GM12878 (cell line): ENCODE measurements at regions not wholly inside any gene's neighbourhood (a gene's known extent, or its start where the extent isn't known, plus 50 kb on each side); places are given as distances from the start of the nearest gene placed in this dataset.

Experiments used
- ATAC-seq: fragments of 200-7000 bp; cut with Tn5 transposase; 3 replicates; pipeline ENCODE4 v1.9.1; 2020; ENCODE audit warnings: mild to moderate bottlenecking, moderate library complexity
- BruUV-seq: library from RNA; stranded (reverse); fragments of 400-500 nt; replicated peaks from 2 replicates; lab custom pipeline; 2021; lab: Mats Ljungman, UMichigan
- CTCF ChIA-PET: fragments of 300-600 bp; sonication (Branson Sonifier 250); formaldehyde crosslinking; extraction: SDS; loops from one replicate; lab custom pipeline; 2021; ENCODE audit warnings: inconsistent platforms; lab: Yijun Ruan, JAX
- POLR2A ChIA-PET: fragments of 350-600 bp; formaldehyde crosslinking; extraction: SDS; loops from one replicate; lab custom pipeline; 2021; ENCODE audit warnings: inconsistent platforms; lab: Charles Lee
- RAD21 ChIA-PET: fragments of 300-600 bp; sonication (Branson Sonifier 250); formaldehyde crosslinking; loops from one replicate; lab custom pipeline; 2023; ENCODE audit warnings: antibody characterized with exemption; ENCODE audit not compliant: unreplicated experiment; lab: Charles Lee
- SMC1A ChIA-PET: fragments of 300-600 bp; sonication (Branson Sonifier 250); formaldehyde crosslinking; loops from one replicate; lab custom pipeline; 2023; ENCODE audit not compliant: unreplicated experiment, uncharacterized antibody; lab: Charles Lee
- DNase-seq: peaks from one replicate; pipeline ENCODE4 v3.0.0-alpha.2; 2011; ENCODE audit warnings: low read depth, low spot score
- FAIRE-seq: peaks from 3 replicates; lab custom pipeline; 2011; peaks lifted over from hg19 to GRCh38; lab: Jason Lieb, UNC
- H2AFZ ChIP-seq: 2 replicates; pipeline ENCODE4 v1.6.0; 2011; ENCODE audit warnings: low read depth, low read length, control low read depth; ENCODE audit not compliant: control insufficient read depth
- H3K27ac ChIP-seq: 2 replicates; pipeline ENCODE4 v1.5.1; 2011; ENCODE audit warnings: control low read depth; ENCODE audit not compliant: control insufficient read depth, insufficient read depth
- H3K27me3 ChIP-seq, 2 experiments: replicated peaks in 1 of 2; 2 replicates each; pipeline versions ENCODE4 v1.6.0 to v1.6.1; 2011; ENCODE audit warnings: low read length in 1 of 2; ENCODE audit not compliant: control insufficient read depth in 2 of 2, insufficient read depth in 2 of 2
- H3K36me3 ChIP-seq, 2 experiments: 2 replicates each; pipeline ENCODE4 v1.5.1; 2011; ENCODE audit warnings: low read length in 1 of 2; ENCODE audit not compliant: control insufficient read depth in 2 of 2, insufficient read depth in 2 of 2
- H3K4me1 ChIP-seq: 2 replicates; pipeline ENCODE4 v1.6.1; 2011; ENCODE audit warnings: mild to moderate bottlenecking, low read length, moderate library complexity, mixed read lengths; ENCODE audit not compliant: control insufficient read depth, insufficient read depth
- H3K4me2 ChIP-seq: 2 replicates; pipeline ENCODE4 v1.6.0; 2011; ENCODE audit warnings: control low read depth; ENCODE audit not compliant: control insufficient read depth, insufficient read depth
- H3K4me3 ChIP-seq: fragments of 200-600 bp; sonication (generic); 2 replicates; pipeline ENCODE4 v1.5.1; 2016
- H3K79me2 ChIP-seq: 2 replicates; pipeline ENCODE4 v1.6.0; 2011; ENCODE audit warnings: low read length; ENCODE audit not compliant: control insufficient read depth, insufficient read depth
- H3K9ac ChIP-seq: 2 replicates; pipeline ENCODE4 v1.8.0; 2011; ENCODE audit warnings: low read length, control low read depth, mixed read lengths; ENCODE audit not compliant: control insufficient read depth, insufficient read depth
- H3K9me3 ChIP-seq: replicated peaks from 3 replicates; pipeline ENCODE4 v1.5.1; 2011; ENCODE audit warnings: mild to moderate bottlenecking, low read length; ENCODE audit not compliant: control insufficient read depth, insufficient read depth
- H4K20me1 ChIP-seq: 2 replicates; pipeline ENCODE4 v1.6.0; 2011; ENCODE audit not compliant: control insufficient read depth, insufficient read depth
- ATF2 ChIP-seq: IDR thresholded peaks from 2 replicates; pipeline ENCODE4 v1.6.1; 2012; ENCODE audit warnings: low read length, inconsistent platforms
- DPF2 ChIP-seq: fragments of 450-650 bp; IDR thresholded peaks from 2 replicates; pipeline ENCODE4 v1.6.1; 2017; ENCODE audit warnings: mild to moderate bottlenecking
- FOXM1 ChIP-seq: IDR thresholded peaks from 2 replicates; pipeline ENCODE4 v1.6.1; 2012; ENCODE audit warnings: low read depth, mild to moderate bottlenecking, inconsistent platforms, low read length, moderate library complexity
- GATAD2B ChIP-seq: fragments of 450-650 bp; conservative IDR thresholded peaks from 2 replicates; pipeline ENCODE4 v1.6.1; 2017; ENCODE audit warnings: low read depth, mild to moderate bottlenecking, moderate library complexity
- IKZF1 ChIP-seq: fragments of 450-650 bp; conservative IDR thresholded peaks from 2 replicates; pipeline ENCODE4 v1.6.1; 2017; ENCODE audit warnings: antibody characterized with exemption, mild to moderate bottlenecking
- IKZF2 ChIP-seq, 2 experiments: fragments of 450-650 bp; IDR thresholded peaks; 2 replicates each; pipeline ENCODE4 v1.6.1; 2017; ENCODE audit warnings: mild to moderate bottlenecking in 2 of 2, moderate library complexity in 2 of 2
- KLF5 ChIP-seq: fragments of 450-650 bp; IDR thresholded peaks from 2 replicates; pipeline ENCODE4 v1.6.1; 2014; ENCODE audit warnings: mild to moderate bottlenecking; ENCODE audit not compliant: partially characterized antibody
- MTA2 ChIP-seq: fragments of 450-650 bp; IDR thresholded peaks from 2 replicates; pipeline ENCODE4 v1.6.1; 2016; ENCODE audit warnings: low read depth, mild to moderate bottlenecking, moderate library complexity
- PBX3 ChIP-seq: IDR thresholded peaks from 2 replicates; pipeline ENCODE4 v1.6.1; 2011; ENCODE audit warnings: mild to moderate bottlenecking, low read depth, low read length, moderate library complexity; ENCODE audit not compliant: insufficient replicate concordance
- PML ChIP-seq: IDR thresholded peaks from 2 replicates; pipeline ENCODE4 v1.6.1; 2012; ENCODE audit warnings: low read length, inconsistent platforms
- RB1 ChIP-seq: fragments of 450-650 bp; formaldehyde crosslinking; IDR thresholded peaks from 2 replicates; pipeline ENCODE4 v1.6.1; 2017; ENCODE audit warnings: mild to moderate bottlenecking, borderline replicate concordance
- RBBP5 ChIP-seq: fragments of 200-600 bp; sonication (generic); conservative IDR thresholded peaks from 2 replicates; pipeline ENCODE4 v1.6.1; 2016
- RCOR1 ChIP-seq: conservative IDR thresholded peaks from 2 replicates; pipeline ENCODE4 v1.6.1; 2012; ENCODE audit warnings: low read depth, low read length, improper control_type of control experiment
- RFX5 ChIP-seq: IDR thresholded peaks from 2 replicates; pipeline ENCODE4 v1.6.1; 2011; ENCODE audit warnings: low read depth, low read length, improper control_type of control experiment
- SKIL ChIP-seq: fragments of 450-650 bp; IDR thresholded peaks from 2 replicates; pipeline ENCODE4 v1.6.1; 2017; ENCODE audit warnings: mild to moderate bottlenecking, low read depth, inconsistent platforms; ENCODE audit not compliant: poor library complexity, severe bottlenecking
- SP1 ChIP-seq: IDR thresholded peaks from one replicate; pipeline ENCODE4 v1.6.1; 2011; ENCODE audit warnings: low read depth, low read length
- STAT3 ChIP-seq: IDR thresholded peaks from 2 replicates; pipeline ENCODE4 v1.6.1; 2011; ENCODE audit warnings: low read depth, low read length, improper control_type of control experiment
- USF1 ChIP-seq: IDR thresholded peaks from 2 replicates; pipeline ENCODE4 v1.6.1; 2011; ENCODE audit warnings: borderline replicate concordance, low read depth, mild to moderate bottlenecking, moderate library complexity, mixed read lengths, low read length; ENCODE audit not compliant: insufficient read depth; ENCODE audit errors: extremely low read length
- WGBS: methylation state at CpG from one replicate; pipeline ENCODE4 v1.1.6; 2016; ENCODE audit warnings: low lambda C conversion rate; ENCODE audit not compliant: insufficient replicate concordance, insufficient coverage; ENCODE audit errors: missing lambda C conversion rate; 5-methylcytosine and 5-hydroxymethylcytosine counted together
- in situ Hi-C: fragments of 300-500 bp; cut with MboI; formaldehyde crosslinking; loops from 9 replicates; pipeline ENCODE4 v1.14.3; 2018; ENCODE audit warnings: mixed read lengths
- intact Hi-C: fragments of 100-400 bp; cut with micrococcal nuclease; formaldehyde crosslinking; loops from one replicate; pipeline ENCODE4 v1.14.2; 2022; ENCODE audit not compliant: unreplicated experiment

GRCh38 chr1:232511172-232511571 is 118.8 kb downstream of the SIPA1L2 start:
- no peak for ATAC-seq
- H4K20me1 ChIP-seq = no peaks in the 10 kb centered on the region
- H3K9ac ChIP-seq = no peak overlapping the region
- RAD21 ChIA-PET = no interaction called here
- H3K79me2 ChIP-seq = no peaks in the 10 kb centered on the region
- H3K4me3 ChIP-seq = no peak overlapping the region
- FAIRE-seq = no peak
- no TSS peak for BruUV-seq
- DNase-seq = no peak
- CTCF ChIA-PET = no interaction called here
- 33% methylated on average over 1 of the region's 1 CpG for WGBS
- in situ Hi-C loops (no loop called here), intact Hi-C loops (no loop called here)
- no peaks in the 10 kb centered on the region for H3K9me3 ChIP-seq
- H3K4me1 ChIP-seq = no peaks in the 10 kb centered on the region
- no peak overlapping the region for H2AFZ ChIP-seq
- H3K36me3 ChIP-seq = no peaks in the 10 kb centered on the region
- SMC1A ChIA-PET = no interaction called here
- no peak overlapping the region for H3K4me2 ChIP-seq
- TF ChIP-seq MTA2 (no peak), SKIL (no peak), RB1 (no peak), RBBP5 (no peak), DPF2 (no peak), SP1 (no peak), IKZF1 (no peak), FOXM1 (no peak), IKZF2 (IDR thresholded peaks at IDR 0.05) (no peak), RFX5 (no peak), PBX3 (no peak), RCOR1 (no peak), USF1 (no peak), PML (no peak), GATAD2B (no peak), STAT3 (no peak), ATF2 (no peak), KLF5 (no peak)
- POLR2A ChIA-PET = no interaction called here
- H3K27ac ChIP-seq = no peak overlapping the region
- no peaks in the 10 kb centered on the region; a peak in 1 of 4 replicates for H3K27me3 ChIP-seq
